ENCODE measurements at regions not wholly inside any gene's neighbourhood (a gene's known extent, or its start where the extent isn't known, plus 50 kb on each side); places are given as distances from the start of the nearest gene placed in this dataset.

- Histone ChIP-seq H4K20me1 (ENCODE audit: insufficient read depth, poor library complexity, severe bottlenecking) (no peaks in the 10 kb centered on the region), H3K4me1 (ENCODE audit: insufficient read depth) (no peaks in the 10 kb centered on the region)
- WGBS (ENCODE audit: low lambda C conversion rate, missing lambda C conversion rate) = 79% methylated on average over 12 of the region's 12 CpGs
Measured at GRCh38 chr7:155996718-155997280, 184.5 kb upstream of the SHH start.

GRCh38 chr7:155995183-155995612 is 182.9 kb upstream of the SHH start:
- Histone ChIP-seq H3K27me3 (no peaks in the 10 kb centered on the region), H3K36me3 (replicated peaks; ENCODE audit: insufficient read depth, low read depth) (no peaks in the 10 kb centered on the region), H3K4me2 (no peak overlapping the region), H2AFZ (no peak overlapping the region), H3K4me3 (no peak overlapping the region), H3K9me2 (replicated peaks; ENCODE audit: insufficient read depth) (no peaks in the 10 kb centered on the region), H3K9me3 (ENCODE audit: low read depth) (no peaks in the 10 kb centered on the region), H4K20me1 (ENCODE audit: insufficient read depth, poor library complexity, severe bottlenecking) (no peaks in the 10 kb centered on the region), H3K4me1 (ENCODE audit: insufficient read depth) (no peaks in the 10 kb centered on the region), H3K79me2 (no peaks in the 10 kb centered on the region), H3K27ac (no peak overlapping the region)
- DNase-seq (ENCODE audit: low spot score) = no peak
- no peak for TF ChIP-seq CTCF (IDR thresholded peaks at IDR 0.05; ENCODE audit: poor library complexity)
- TF ChIP-seq EZH2phosphoT487 (IDR thresholded peaks at IDR 0.05; ENCODE audit: low read depth, severe bottlenecking, unreplicated experiment) = no peak
- no peak for TF ChIP-seq EZH2 (IDR thresholded peaks at IDR 0.05; ENCODE audit: borderline replicate concordance)
- WGBS (ENCODE audit: low lambda C conversion rate, missing lambda C conversion rate) = 90% methylated on average over 10 of the region's 11 CpGs

More at GRCh38 chr7:155996718-155997280, 184.5 kb upstream of the SHH start:
- no peak overlapping the region for H2AFZ ChIP-seq
- DNase-seq (ENCODE audit: low spot score) = no peak
- no peaks in the 10 kb centered on the region for H3K9me3 ChIP-seq (ENCODE audit: low read depth)
- no peaks in the 10 kb centered on the region for H3K9me2 ChIP-seq (replicated peaks; ENCODE audit: insufficient read depth)
- no peaks in the 10 kb centered on the region for H3K27me3 ChIP-seq
- H3K79me2 ChIP-seq = no peaks in the 10 kb centered on the region
- H3K4me3 ChIP-seq = no peak overlapping the region
- no peaks in the 10 kb centered on the region for H3K36me3 ChIP-seq (replicated peaks; ENCODE audit: insufficient read depth, low read depth)
- TF ChIP-seq EZH2phosphoT487 (IDR thresholded peaks at IDR 0.05; ENCODE audit: low read depth, severe bottlenecking, unreplicated experiment) (no peak), EZH2 (IDR thresholded peaks at IDR 0.05; ENCODE audit: borderline replicate concordance) (no peak)
- H3K4me2 ChIP-seq = no peak overlapping the region
- no peak overlapping the region for H3K27ac ChIP-seq

GRCh38 chr7:155994279-155994811 is 182.1 kb upstream of the SHH start:
- Histone ChIP-seq H3K27ac (no peak overlapping the region), H3K36me3 (replicated peaks; ENCODE audit: insufficient read depth, low read depth) (no peaks in the 10 kb centered on the region), H4K20me1 (ENCODE audit: insufficient read depth, poor library complexity, severe bottlenecking) (no peaks in the 10 kb centered on the region), H2AFZ (no peak overlapping the region), H3K9me2 (replicated peaks; ENCODE audit: insufficient read depth) (no peaks in the 10 kb centered on the region), H3K4me1 (ENCODE audit: insufficient read depth) (no peaks in the 10 kb centered on the region), H3K4me3 (no peak overlapping the region), H3K27me3 (no peaks in the 10 kb centered on the region), H3K4me2 (no peak overlapping the region), H3K9me3 (ENCODE audit: low read depth) (no peaks in the 10 kb centered on the region), H3K79me2 (no peaks in the 10 kb centered on the region)
- TF ChIP-seq EZH2 (IDR thresholded peaks at IDR 0.05; ENCODE audit: borderline replicate concordance) (no peak), CTCF (IDR thresholded peaks at IDR 0.05; ENCODE audit: poor library complexity) (no peak), EZH2phosphoT487 (IDR thresholded peaks at IDR 0.05; ENCODE audit: low read depth, severe bottlenecking, unreplicated experiment) (no peak)
- 80% methylated on average over 6 of the region's 6 CpGs for WGBS (ENCODE audit: low lambda C conversion rate, missing lambda C conversion rate)
- no peak for DNase-seq (ENCODE audit: low spot score)

GRCh38 chr7:155993420-155994278 is 181.4 kb upstream of the SHH start:
- no peaks in the 10 kb centered on the region for H4K20me1 ChIP-seq (ENCODE audit: insufficient read depth, poor library complexity, severe bottlenecking)
- no peaks in the 10 kb centered on the region for H3K36me3 ChIP-seq (replicated peaks; ENCODE audit: insufficient read depth, low read depth)
- WGBS (ENCODE audit: low lambda C conversion rate, missing lambda C conversion rate) = 84% methylated on average over 25 of the region's 25 CpGs
- TF ChIP-seq EZH2phosphoT487 (IDR thresholded peaks at IDR 0.05; ENCODE audit: low read depth, severe bottlenecking, unreplicated experiment) (no peak), CTCF (IDR thresholded peaks at IDR 0.05; ENCODE audit: poor library complexity) (no peak), EZH2 (IDR thresholded peaks at IDR 0.05; ENCODE audit: borderline replicate concordance) (no peak)
- no peak for DNase-seq (ENCODE audit: low spot score)
- H3K27me3 ChIP-seq = no peaks in the 10 kb centered on the region
- no peaks in the 10 kb centered on the region for H3K9me3 ChIP-seq (ENCODE audit: low read depth)
- H3K4me3 ChIP-seq = no peak overlapping the region
- no peak overlapping the region for H2AFZ ChIP-seq
- no peak overlapping the region for H3K4me2 ChIP-seq
- no peaks in the 10 kb centered on the region for H3K9me2 ChIP-seq (replicated peaks; ENCODE audit: insufficient read depth)
- H3K4me1 ChIP-seq (ENCODE audit: insufficient read depth) = no peaks in the 10 kb centered on the region
- H3K27ac ChIP-seq = no peak overlapping the region
- H3K79me2 ChIP-seq = no peaks in the 10 kb centered on the region

All from hepatocyte (in vitro differentiated cells).